Kidney epithelial cell (primary cell): ENCODE measurements at regions not wholly inside any gene's neighbourhood (a gene's known extent, or its start where the extent isn't known, plus 50 kb on each side); places are given as distances from the start of the nearest gene placed in this dataset.

Experiments
- DNase-seq: peaks from one replicate; pipeline ENCODE4 v3.0.0-alpha.2; 2010; ENCODE audit warnings: low read depth
- H3K27me3 ChIP-seq: 2 replicates; pipeline ENCODE4 v1.6.0; 2011; ENCODE audit warnings: low read length; ENCODE audit not compliant: control insufficient read depth, insufficient read depth
- H3K36me3 ChIP-seq: 2 replicates; pipeline ENCODE4 v1.5.1; 2011; ENCODE audit warnings: low read length; ENCODE audit not compliant: control insufficient read depth, insufficient read depth
- H3K4me3 ChIP-seq: 2 replicates; pipeline ENCODE4 v1.5.1; 2011; ENCODE audit warnings: low read depth, mild to moderate bottlenecking, control low read depth, low read length
- CTCF ChIP-seq: IDR thresholded peaks from 2 replicates; pipeline ENCODE4 v1.5.1; 2011; ENCODE audit warnings: mild to moderate bottlenecking, moderate library complexity, low read length, control low read depth, inconsistent platforms; ENCODE audit not compliant: insufficient read depth, poor library complexity, severe bottlenecking

- no peaks in the 10 kb centered on the region for H3K36me3 ChIP-seq
- no peak for TF ChIP-seq CTCF
- H3K27me3 ChIP-seq: no peaks in the 10 kb centered on the region
- H3K4me3 ChIP-seq: no peak overlapping the region
- DNase-seq: no peak
These were observed 87.1 kb upstream of the POU3F2 start for GRCh38 chr6:98747273-98747672.

DNA sequence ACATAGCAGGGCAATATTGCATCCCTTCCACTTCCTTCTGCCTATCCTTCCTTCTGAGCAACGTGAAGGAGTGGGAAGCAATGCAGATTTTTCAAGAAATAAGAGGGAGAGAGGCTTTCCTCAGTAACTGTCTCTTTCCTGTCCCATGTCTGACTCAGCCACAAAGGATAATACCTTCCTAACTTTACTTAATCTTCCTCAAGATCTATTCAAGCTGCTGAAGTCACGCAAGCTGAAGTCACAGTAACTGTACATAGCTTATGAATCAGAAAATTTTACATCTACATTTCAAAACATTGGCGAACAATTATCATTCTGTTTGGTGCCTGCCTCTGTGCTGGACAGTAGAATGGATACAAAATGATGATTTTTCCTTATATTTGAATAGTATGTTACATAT lies 86.4 kb upstream of the POU3F2 start:
- no peak for TF ChIP-seq CTCF

GRCh38 chr6:98759459-98759858 lies 74.9 kb upstream of the POU3F2 start:
- no peak for TF ChIP-seq CTCF
- no peak overlapping the region for H3K4me3 ChIP-seq
- no peaks in the 10 kb centered on the region for H3K36me3 ChIP-seq
- H3K27me3 ChIP-seq: no peaks in the 10 kb centered on the region
- no peak for DNase-seq

More for the DNA sequence above, 86.4 kb upstream of the POU3F2 start:
- Histone ChIP-seq H3K27me3 (no peaks in the 10 kb centered on the region), H3K36me3 (no peaks in the 10 kb centered on the region), H3K4me3 (no peak overlapping the region)
- no peak for DNase-seq

DNA sequence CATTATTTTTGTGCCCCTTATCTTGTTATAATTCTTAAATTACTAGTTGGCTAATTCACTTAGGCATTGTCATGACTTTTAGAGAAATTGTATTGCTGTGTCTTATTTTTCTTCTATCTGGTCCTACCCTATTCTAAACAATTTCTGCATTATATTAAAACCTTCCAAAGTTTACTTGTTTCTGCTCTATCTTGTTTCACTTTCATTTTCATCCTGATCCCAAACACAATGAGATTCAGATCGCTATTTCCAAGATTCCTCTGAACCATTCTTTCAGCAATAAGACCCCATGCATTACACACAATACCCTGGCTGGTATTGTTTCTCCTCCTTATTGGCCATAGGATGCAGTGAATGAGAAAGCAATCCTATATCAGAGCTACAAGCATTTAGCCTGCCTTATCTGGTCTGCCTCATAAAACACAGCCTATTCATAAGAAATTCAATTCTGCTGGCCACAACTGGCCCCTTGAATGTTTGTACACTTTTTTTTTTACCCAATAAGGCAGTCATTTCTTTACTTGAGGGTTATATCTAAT lies 69.9 kb upstream of the POU3F2 start:
- no peak overlapping the region for H3K4me3 ChIP-seq
- TF ChIP-seq CTCF: no peak
- no peak for DNase-seq
- H3K36me3 ChIP-seq: no peaks in the 10 kb centered on the region
- H3K27me3 ChIP-seq: no peaks in the 10 kb centered on the region

DNA sequence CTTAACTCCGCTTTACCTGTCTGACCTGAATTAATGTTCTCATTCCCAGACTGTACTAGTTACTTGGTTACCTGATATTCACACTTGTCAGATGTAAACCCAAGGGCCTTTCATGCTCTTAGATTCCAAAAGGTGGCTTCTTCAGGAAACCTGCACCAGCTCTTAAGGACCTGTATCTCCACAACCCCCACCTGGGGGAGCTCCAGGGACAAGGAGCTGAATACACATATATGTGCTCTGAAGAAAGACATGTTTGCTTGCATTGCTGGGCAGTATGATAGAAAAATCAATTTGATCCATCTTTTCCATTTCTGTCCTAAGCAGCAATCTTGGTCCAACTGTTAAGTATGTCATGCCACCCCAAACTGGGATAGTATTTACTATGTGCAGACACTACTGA lies 64.8 kb upstream of the POU3F2 start:
- H3K27me3 ChIP-seq: no peaks in the 10 kb centered on the region
- TF ChIP-seq CTCF: peak; percentile 43
- no peaks in the 10 kb centered on the region for H3K36me3 ChIP-seq
- no peak for DNase-seq
- no peak overlapping the region for H3K4me3 ChIP-seq

DNA sequence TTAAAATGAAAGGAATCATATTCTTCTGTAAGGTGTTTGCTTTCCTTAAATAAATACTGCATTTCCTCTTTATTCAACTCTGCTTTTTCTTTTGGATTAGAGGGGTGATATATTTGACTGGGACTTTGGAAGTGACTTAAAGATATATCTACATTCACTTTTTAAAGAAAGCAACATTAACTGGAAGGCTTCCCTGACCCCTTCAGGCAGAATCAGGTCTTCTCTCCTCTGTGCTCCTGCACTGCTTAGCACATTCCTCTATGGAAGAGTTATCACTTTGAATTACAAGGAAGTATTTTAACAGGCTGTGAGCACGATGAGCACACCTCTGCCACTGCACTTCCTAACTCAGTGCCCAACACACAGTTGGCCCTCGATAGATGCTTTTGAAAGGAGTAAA lies 59.2 kb upstream of the POU3F2 start:
- no peak for DNase-seq
- Histone ChIP-seq H3K4me3 (no peak overlapping the region), H3K36me3 (no peaks in the 10 kb centered on the region), H3K27me3 (no peaks in the 10 kb centered on the region)
- TF ChIP-seq CTCF: no peak
